GM12865 (cell line): ENCODE measurements at regions not wholly inside any gene's neighbourhood (a gene's known extent, or its start where the extent isn't known, plus 50 kb on each side); places are given as distances from the start of the nearest gene placed in this dataset.
"Not testable (repeated sequence)": the region's sequence is repeated elsewhere in the genome, so short reads cannot be mapped to it uniquely, and the experiment has no call there.

ENCODE experiments used
- DNase-seq: peaks from one replicate; pipeline ENCODE4 v3.0.0; 2010; ENCODE audit warnings: low read depth
- H3K4me3 ChIP-seq: 2 replicates; pipeline ENCODE4 v1.5.1; 2011; ENCODE audit warnings: mild to moderate bottlenecking, low read depth, low read length, control low read depth
- CTCF ChIP-seq: IDR thresholded peaks from 2 replicates; pipeline ENCODE4 v1.5.1; 2011; ENCODE audit warnings: low read length, control low read depth, low read depth, inconsistent platforms; ENCODE audit not compliant: insufficient read depth; ENCODE audit errors: missing control alignments

GRCh38 chr1:117314951-117315350 is 52.3 kb upstream of the MAN1A2 start:
- not testable (repeated sequence) for H3K4me3 ChIP-seq, DNase-seq

GRCh38 chr1:117313555-117313954 is 53.7 kb upstream of the MAN1A2 start:
- no peak for TF ChIP-seq CTCF
- no peak for DNase-seq
- no peak overlapping the region for H3K4me3 ChIP-seq

- DNase-seq: peak; percentile 49
Observed at GRCh38 chr1:117312453-117313138, 54.7 kb upstream of the MAN1A2 start.

GRCh38 chr1:117308311-117308916 is 58.8 kb upstream of the MAN1A2 start:
- no peak overlapping the region for H3K4me3 ChIP-seq
- no peak for TF ChIP-seq CTCF
- no peak for DNase-seq

More at GRCh38 chr1:117312453-117313138, 54.7 kb upstream of the MAN1A2 start:
- peak; percentile 66 for TF ChIP-seq CTCF
- no peak overlapping the region for H3K4me3 ChIP-seq

- no peak for DNase-seq
- no peak for TF ChIP-seq CTCF
- no peak overlapping the region for H3K4me3 ChIP-seq
Observed at GRCh38 chr1:117301901-117302300, 65.3 kb upstream of the MAN1A2 start.

GRCh38 chr1:117300183-117300582 is 67.1 kb upstream of the MAN1A2 start:
- not testable (repeated sequence) for H3K4me3 ChIP-seq, DNase-seq

GRCh38 chr1:117295001-117295400 is 72.2 kb upstream of the MAN1A2 start:
- no peak for DNase-seq
- no peak for TF ChIP-seq CTCF
- H3K4me3 ChIP-seq: no peak overlapping the region

GRCh38 chr1:117290890-117291289 is 76.4 kb upstream of the MAN1A2 start:
- H3K4me3 ChIP-seq: no peak overlapping the region
- no peak for TF ChIP-seq CTCF
- no peak for DNase-seq
